Colonic mucosa (tissue), 4 donors: ENCODE measurements at regions not wholly inside any gene's neighbourhood (a gene's known extent, or its start where the extent isn't known, plus 50 kb on each side); places are given as distances from the start of the nearest gene placed in this dataset.

Experiments
- DNase-seq: peaks from one replicate; pipeline ENCODE4 v3.0.0-alpha.2; 2020
- H3K27ac ChIP-seq: fragments of 200-600 bp; one replicate; pipeline ENCODE4 v1.8.0; 2021
- H3K27me3 ChIP-seq: fragments of 200-600 bp; one replicate; pipeline ENCODE4 v1.8.0; 2021
- H3K36me3 ChIP-seq: fragments of 200-600 bp; one replicate; pipeline ENCODE4 v1.8.0; 2021
- H3K4me1 ChIP-seq: fragments of 200-600 bp; one replicate; pipeline ENCODE4 v1.8.0; 2021; ENCODE audit warnings: mild to moderate bottlenecking
- H3K4me3 ChIP-seq: fragments of 200-600 bp; one replicate; pipeline ENCODE4 v1.8.0; 2021
- H3K9ac ChIP-seq, 2 donors: one replicate each; pipeline ENCODE4 v1.7.0; 2013; ENCODE audit warnings: control low read depth in 2 of 2, low read depth in 2 of 2, low read length in 2 of 2
- H3K9me3 ChIP-seq: fragments of 200-600 bp; one replicate; pipeline ENCODE4 v1.8.0; 2021
- intact Hi-C: fragments of 100-400 bp; cut with DNase I; formaldehyde crosslinking; loops from one replicate; pipeline ENCODE4 v1.14.1; 2022
- TF ChIP-seq, protein P1 (sequence below): fragments of 200-600 bp; IDR thresholded peaks from one replicate; pipeline ENCODE4 v1.8.0; 2022; ENCODE audit warnings: antibody characterized with exemption, mild to moderate bottlenecking
- donor health status: healthy.
- donor health status: DM: no; HTN: no; CAD: no.
- donor health status: DM: no; HTN: no; CAD: no.

GRCh38 chr14:27186048-27186447 lies 588.2 kb upstream of the NOVA1 start:
- Histone ChIP-seq H3K4me3 (no peak overlapping the region), H3K9ac (no peak overlapping the region), H3K4me1 (no peaks in the 10 kb centered on the region), H3K36me3 (no peaks in the 10 kb centered on the region), H3K27me3 (no peaks in the 10 kb centered on the region), H3K27ac (no peak overlapping the region), H3K9me3 (no peaks in the 10 kb centered on the region)
- TF ChIP-seq, protein P1, sequence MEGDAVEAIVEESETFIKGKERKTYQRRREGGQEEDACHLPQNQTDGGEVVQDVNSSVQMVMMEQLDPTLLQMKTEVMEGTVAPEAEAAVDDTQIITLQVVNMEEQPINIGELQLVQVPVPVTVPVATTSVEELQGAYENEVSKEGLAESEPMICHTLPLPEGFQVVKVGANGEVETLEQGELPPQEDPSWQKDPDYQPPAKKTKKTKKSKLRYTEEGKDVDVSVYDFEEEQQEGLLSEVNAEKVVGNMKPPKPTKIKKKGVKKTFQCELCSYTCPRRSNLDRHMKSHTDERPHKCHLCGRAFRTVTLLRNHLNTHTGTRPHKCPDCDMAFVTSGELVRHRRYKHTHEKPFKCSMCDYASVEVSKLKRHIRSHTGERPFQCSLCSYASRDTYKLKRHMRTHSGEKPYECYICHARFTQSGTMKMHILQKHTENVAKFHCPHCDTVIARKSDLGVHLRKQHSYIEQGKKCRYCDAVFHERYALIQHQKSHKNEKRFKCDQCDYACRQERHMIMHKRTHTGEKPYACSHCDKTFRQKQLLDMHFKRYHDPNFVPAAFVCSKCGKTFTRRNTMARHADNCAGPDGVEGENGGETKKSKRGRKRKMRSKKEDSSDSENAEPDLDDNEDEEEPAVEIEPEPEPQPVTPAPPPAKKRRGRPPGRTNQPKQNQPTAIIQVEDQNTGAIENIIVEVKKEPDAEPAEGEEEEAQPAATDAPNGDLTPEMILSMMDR = no peak
- no peak for DNase-seq
- intact Hi-C loops = no loop called here

GRCh38 chr14:27187136-27187535 lies 589.3 kb upstream of the NOVA1 start:
- no peaks in the 10 kb centered on the region for H3K27me3 ChIP-seq
- no peak overlapping the region for H3K27ac ChIP-seq
- H3K4me1 ChIP-seq = no peaks in the 10 kb centered on the region
- TF ChIP-seq, protein P1 = no peak
- no peak overlapping the region for H3K9ac ChIP-seq
- DNase-seq = no peak
- H3K36me3 ChIP-seq = no peaks in the 10 kb centered on the region
- no peak overlapping the region for H3K4me3 ChIP-seq
- H3K9me3 ChIP-seq = no peaks in the 10 kb centered on the region
- intact Hi-C loops = no loop called here

GRCh38 chr14:27190296-27190695 lies 592.5 kb upstream of the NOVA1 start:
- Histone ChIP-seq H3K9ac (no peak overlapping the region), H3K4me1 (no peaks in the 10 kb centered on the region), H3K9me3 (no peaks in the 10 kb centered on the region), H3K36me3 (no peaks in the 10 kb centered on the region), H3K27me3 (no peaks in the 10 kb centered on the region), H3K4me3 (no peak overlapping the region), H3K27ac (no peak overlapping the region)
- intact Hi-C loops = no loop called here
- DNase-seq = no peak
- TF ChIP-seq, protein P1 = no peak

DNA sequence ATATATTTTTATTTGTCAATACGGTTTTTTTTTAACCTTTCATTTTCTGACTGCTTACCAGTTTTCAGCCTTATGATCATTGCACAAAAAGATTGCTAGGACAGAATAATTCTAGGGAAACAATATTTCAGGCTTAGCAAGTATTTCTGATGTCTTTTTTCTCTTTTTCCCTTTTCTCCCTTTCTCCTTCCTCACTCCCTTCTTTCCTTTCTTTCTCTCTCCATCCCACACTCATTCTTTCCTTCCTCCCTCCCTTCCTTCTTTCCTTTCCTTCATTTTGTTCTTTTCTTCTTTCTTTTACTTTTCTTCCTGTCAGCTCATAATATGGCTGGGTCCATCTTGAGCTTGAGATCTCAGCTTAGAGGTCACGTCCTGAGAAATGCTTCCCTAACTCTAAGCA lies 601.4 kb upstream of the NOVA1 start:
- intact Hi-C loops = no loop called here
- H3K9ac ChIP-seq = no peak overlapping the region
- H3K27ac ChIP-seq = no peak overlapping the region
- H3K27me3 ChIP-seq = no peaks in the 10 kb centered on the region
- H3K4me3 ChIP-seq = no peak overlapping the region
- TF ChIP-seq, protein P1 = no peak
- DNase-seq = no peak
- H3K4me1 ChIP-seq = no peaks in the 10 kb centered on the region
- H3K36me3 ChIP-seq = no peaks in the 10 kb centered on the region
- no peaks in the 10 kb centered on the region for H3K9me3 ChIP-seq

DNA sequence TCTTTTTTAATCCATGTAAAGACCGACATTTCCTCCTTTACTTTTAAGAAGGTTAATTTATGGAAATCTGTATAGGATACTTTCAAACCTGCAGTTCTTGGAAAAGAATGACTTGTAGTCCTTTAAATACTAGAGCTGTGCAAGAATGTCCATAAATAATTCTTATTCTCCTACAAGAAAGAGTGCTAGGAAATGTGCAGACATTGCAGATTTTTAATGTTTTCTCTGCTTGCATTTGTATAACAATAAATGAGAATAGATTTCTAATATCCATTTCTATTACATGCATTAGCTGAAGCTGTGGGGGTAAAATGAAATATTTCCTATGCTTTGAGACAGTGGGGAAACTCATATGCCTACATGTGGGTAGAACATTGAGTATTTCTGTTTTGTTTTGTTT lies 607.2 kb upstream of the NOVA1 start:
- Histone ChIP-seq H3K4me1 (no peaks in the 10 kb centered on the region), H3K36me3 (no peaks in the 10 kb centered on the region), H3K9me3 (no peaks in the 10 kb centered on the region), H3K27me3 (no peaks in the 10 kb centered on the region), H3K4me3 (no peak overlapping the region), H3K27ac (no peak overlapping the region), H3K9ac (no peak overlapping the region)
- intact Hi-C loops = no loop called here
- TF ChIP-seq, protein P1 = no peak
- no peak for DNase-seq

DNA sequence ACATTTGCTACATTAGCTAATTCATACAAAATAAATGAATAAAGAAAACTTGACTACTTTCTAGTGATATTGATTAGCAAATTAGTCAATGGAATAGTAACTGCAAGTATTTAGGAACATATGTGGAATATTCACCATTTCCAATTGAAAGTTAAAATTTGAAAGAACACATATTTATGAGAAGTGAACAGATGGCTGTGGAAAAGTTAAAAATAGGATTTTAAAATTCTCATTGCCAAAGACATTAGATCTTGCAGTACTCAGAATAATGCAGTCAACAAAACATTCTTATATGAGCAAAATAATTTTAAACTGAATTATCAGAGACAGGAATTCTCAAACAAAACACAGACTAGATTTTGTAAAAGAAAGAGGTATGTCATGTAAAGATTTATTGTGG lies 613.9 kb upstream of the NOVA1 start:
- Histone ChIP-seq H3K27ac (no peak overlapping the region), H3K9ac (no peak overlapping the region), H3K36me3 (no peaks in the 10 kb centered on the region), H3K4me1 (no peaks in the 10 kb centered on the region), H3K4me3 (no peak overlapping the region), H3K9me3 (no peaks in the 10 kb centered on the region), H3K27me3 (no peaks in the 10 kb centered on the region)
- intact Hi-C loops = no loop called here
- no peak for DNase-seq
- TF ChIP-seq, protein P1 = no peak
